Suprapubic skin (tissue), 4 donors: ENCODE measurements at regions not wholly inside any gene's neighbourhood (a gene's known extent, or its start where the extent isn't known, plus 50 kb on each side); places are given as distances from the start of the nearest gene placed in this dataset.

Experiments used
- CTCF ChIP-seq, 2 donors: fragments of 200-600 bp in 1 of 2; fragments of 450-650 bp in 1 of 2; sonication (generic) in 1 of 2; IDR thresholded peaks; one replicate each; pipeline ENCODE4 v1.5.1; 2016 to 2019; ENCODE audit warnings: antibody characterized with exemption in 2 of 2, mild to moderate bottlenecking in 1 of 2, moderate library complexity in 1 of 2
- EP300 ChIP-seq: sonication (generic); formaldehyde crosslinking; IDR thresholded peaks from one replicate; pipeline ENCODE4 v1.6.1; 2017; ENCODE audit warnings: antibody characterized with exemption
- POLR2A ChIP-seq, 2 donors: fragments of 450-650 bp; IDR thresholded peaks; one replicate each; pipeline ENCODE4 v1.6.1; 2017; ENCODE audit warnings: antibody characterized with exemption in 2 of 2, mild to moderate bottlenecking in 2 of 2, moderate library complexity in 2 of 2
- POLR2AphosphoS5 ChIP-seq, 3 donors: sonication (generic); formaldehyde crosslinking; IDR thresholded peaks; one replicate each; pipeline ENCODE4 v1.6.1; 2017; ENCODE audit warnings: antibody characterized with exemption in 3 of 3

GRCh38 chr6:77131426-77131825 is 331.9 kb downstream of the HTR1B start:
- TF ChIP-seq CTCF (IDR thresholded peaks at IDR 0.05): no peak
- no peak for TF ChIP-seq POLR2A (IDR thresholded peaks at IDR 0.05)
- no peak for TF ChIP-seq POLR2AphosphoS5 (IDR thresholded peaks at IDR 0.05)
- TF ChIP-seq EP300: no peak
